ENCODE measurements at regions not wholly inside any gene's neighbourhood (a gene's known extent, or its start where the extent isn't known, plus 50 kb on each side); places are given as distances from the start of the nearest gene placed in this dataset.

- TF ChIP-seq CTCF (IDR thresholded peaks at IDR 0.05; ENCODE audit: poor library complexity, severe bottlenecking) (no peak), EZH2 (IDR thresholded peaks at IDR 0.05; ENCODE audit: borderline replicate concordance, insufficient read depth, low read length, poor library complexity, severe bottlenecking) (no peak), TAF1 (IDR thresholded peaks at IDR 0.05; ENCODE audit: low read depth) (no peak), RAD21 (conservative IDR thresholded peaks at IDR 0.05) (no peak), EP300 (conservative IDR thresholded peaks at IDR 0.05; ENCODE audit: poor library complexity, severe bottlenecking) (no peak), REST (IDR thresholded peaks at IDR 0.05; ENCODE audit: borderline replicate concordance) (no peak), POLR2AphosphoS5 (IDR thresholded peaks at IDR 0.05) (no peak), SMC3 (conservative IDR thresholded peaks at IDR 0.05; ENCODE audit: poor library complexity) (no peak), MXI1 (conservative IDR thresholded peaks at IDR 0.05; ENCODE audit: poor library complexity, severe bottlenecking) (no peak)
Observed at GRCh38 chr18:55047546-55047945, 88.3 kb upstream of the CCDC68 start.
